GM12878 (cell line): ENCODE measurements at regions not wholly inside any gene's neighbourhood (a gene's known extent, or its start where the extent isn't known, plus 50 kb on each side); places are given as distances from the start of the nearest gene placed in this dataset.

ENCODE experiments used
- ATAC-seq: fragments of 200-7000 bp; cut with Tn5 transposase; 3 replicates; pipeline ENCODE4 v1.9.1; 2020; ENCODE audit warnings: mild to moderate bottlenecking, moderate library complexity
- BruUV-seq: library from RNA; stranded (reverse); fragments of 400-500 nt; replicated peaks from 2 replicates; lab custom pipeline; 2021; lab: Mats Ljungman, UMichigan
- CTCF ChIA-PET: fragments of 300-600 bp; sonication (Branson Sonifier 250); formaldehyde crosslinking; extraction: SDS; loops from one replicate; lab custom pipeline; 2021; ENCODE audit warnings: inconsistent platforms; lab: Yijun Ruan, JAX
- POLR2A ChIA-PET: fragments of 350-600 bp; formaldehyde crosslinking; extraction: SDS; loops from one replicate; lab custom pipeline; 2021; ENCODE audit warnings: inconsistent platforms; lab: Charles Lee
- RAD21 ChIA-PET: fragments of 300-600 bp; sonication (Branson Sonifier 250); formaldehyde crosslinking; loops from one replicate; lab custom pipeline; 2023; ENCODE audit warnings: antibody characterized with exemption; ENCODE audit not compliant: unreplicated experiment; lab: Charles Lee
- SMC1A ChIA-PET: fragments of 300-600 bp; sonication (Branson Sonifier 250); formaldehyde crosslinking; loops from one replicate; lab custom pipeline; 2023; ENCODE audit not compliant: unreplicated experiment, uncharacterized antibody; lab: Charles Lee
- DNase-seq: peaks from one replicate; pipeline ENCODE4 v3.0.0-alpha.2; 2011; ENCODE audit warnings: low read depth, low spot score
- FAIRE-seq: peaks from 3 replicates; lab custom pipeline; 2011; peaks lifted over from hg19 to GRCh38; lab: Jason Lieb, UNC
- H2AFZ ChIP-seq: 2 replicates; pipeline ENCODE4 v1.6.0; 2011; ENCODE audit warnings: low read depth, low read length, control low read depth; ENCODE audit not compliant: control insufficient read depth
- H3K27ac ChIP-seq: 2 replicates; pipeline ENCODE4 v1.5.1; 2011; ENCODE audit warnings: control low read depth; ENCODE audit not compliant: control insufficient read depth, insufficient read depth
- H3K27me3 ChIP-seq, 2 experiments: replicated peaks in 1 of 2; 2 replicates each; pipeline versions ENCODE4 v1.6.0 to v1.6.1; 2011; ENCODE audit warnings: low read length in 1 of 2; ENCODE audit not compliant: control insufficient read depth in 2 of 2, insufficient read depth in 2 of 2
- H3K36me3 ChIP-seq, 2 experiments: 2 replicates each; pipeline ENCODE4 v1.5.1; 2011; ENCODE audit warnings: low read length in 1 of 2; ENCODE audit not compliant: control insufficient read depth in 2 of 2, insufficient read depth in 2 of 2
- H3K4me1 ChIP-seq: 2 replicates; pipeline ENCODE4 v1.6.1; 2011; ENCODE audit warnings: mild to moderate bottlenecking, low read length, moderate library complexity, mixed read lengths; ENCODE audit not compliant: control insufficient read depth, insufficient read depth
- H3K4me2 ChIP-seq: 2 replicates; pipeline ENCODE4 v1.6.0; 2011; ENCODE audit warnings: control low read depth; ENCODE audit not compliant: control insufficient read depth, insufficient read depth
- H3K4me3 ChIP-seq: fragments of 200-600 bp; sonication (generic); 2 replicates; pipeline ENCODE4 v1.5.1; 2016
- H3K79me2 ChIP-seq: 2 replicates; pipeline ENCODE4 v1.6.0; 2011; ENCODE audit warnings: low read length; ENCODE audit not compliant: control insufficient read depth, insufficient read depth
- H3K9ac ChIP-seq: 2 replicates; pipeline ENCODE4 v1.8.0; 2011; ENCODE audit warnings: low read length, control low read depth, mixed read lengths; ENCODE audit not compliant: control insufficient read depth, insufficient read depth
- H3K9me3 ChIP-seq: replicated peaks from 3 replicates; pipeline ENCODE4 v1.5.1; 2011; ENCODE audit warnings: mild to moderate bottlenecking, low read length; ENCODE audit not compliant: control insufficient read depth, insufficient read depth
- H4K20me1 ChIP-seq: 2 replicates; pipeline ENCODE4 v1.6.0; 2011; ENCODE audit not compliant: control insufficient read depth, insufficient read depth
- CBFB ChIP-seq: IDR thresholded peaks from 2 replicates; pipeline ENCODE4 v1.6.1; 2016; ENCODE audit warnings: antibody characterized with exemption, low read depth
- ESRRA ChIP-seq: IDR thresholded peaks from 2 replicates; pipeline ENCODE4 v1.6.1; 2012; ENCODE audit warnings: mild to moderate bottlenecking, low read length, improper control_type of control experiment
- IKZF2 ChIP-seq, 2 experiments: fragments of 450-650 bp; IDR thresholded peaks; 2 replicates each; pipeline ENCODE4 v1.6.1; 2017; ENCODE audit warnings: mild to moderate bottlenecking in 2 of 2, moderate library complexity in 2 of 2
- NFYB ChIP-seq: IDR thresholded peaks from 2 replicates; pipeline ENCODE4 v1.6.1; 2011; ENCODE audit warnings: low read depth, mild to moderate bottlenecking, low read length, improper control_type of control experiment, moderate library complexity; ENCODE audit not compliant: insufficient read depth
- RUNX3 ChIP-seq: IDR thresholded peaks from 2 replicates; pipeline ENCODE4 v1.6.1; 2012; ENCODE audit warnings: low read length, inconsistent platforms
- SIX5 ChIP-seq: IDR thresholded peaks from 2 replicates; pipeline ENCODE4 v1.6.1; 2011; ENCODE audit warnings: mild to moderate bottlenecking, low read depth, low read length, moderate library complexity; ENCODE audit not compliant: severe bottlenecking
- SKIL ChIP-seq: fragments of 450-650 bp; IDR thresholded peaks from 2 replicates; pipeline ENCODE4 v1.6.1; 2017; ENCODE audit warnings: mild to moderate bottlenecking, low read depth, inconsistent platforms; ENCODE audit not compliant: poor library complexity, severe bottlenecking
- SMAD5 ChIP-seq: IDR thresholded peaks from 2 replicates; pipeline ENCODE4 v1.6.1; 2016; ENCODE audit warnings: antibody characterized with exemption, low read depth
- SREBF1 ChIP-seq: IDR thresholded peaks from 2 replicates; pipeline ENCODE4 v1.6.1; 2012; ENCODE audit warnings: mild to moderate bottlenecking, low read length
- WGBS: methylation state at CpG from one replicate; pipeline ENCODE4 v1.1.6; 2016; ENCODE audit warnings: low lambda C conversion rate; ENCODE audit not compliant: insufficient replicate concordance, insufficient coverage; ENCODE audit errors: missing lambda C conversion rate; 5-methylcytosine and 5-hydroxymethylcytosine counted together
- in situ Hi-C: fragments of 300-500 bp; cut with MboI; formaldehyde crosslinking; loops from 9 replicates; pipeline ENCODE4 v1.14.3; 2018; ENCODE audit warnings: mixed read lengths
- intact Hi-C: fragments of 100-400 bp; cut with micrococcal nuclease; formaldehyde crosslinking; loops from one replicate; pipeline ENCODE4 v1.14.2; 2022; ENCODE audit not compliant: unreplicated experiment
- TF ChIP-seq, protein P1 (sequence below): fragments of 450-650 bp; formaldehyde crosslinking; IDR thresholded peaks from 2 replicates; pipeline ENCODE4 v1.4.0; 2022; ENCODE audit warnings: mild to moderate bottlenecking, moderate library complexity
- TF ChIP-seq, protein P2 (sequence below): fragments of 450-650 bp; IDR thresholded peaks from 2 replicates; pipeline ENCODE4 v1.6.1; 2017; ENCODE audit warnings: mild to moderate bottlenecking, moderate library complexity
- TF ChIP-seq, protein P3 (sequence below): fragments of 450-650 bp; conservative IDR thresholded peaks from 2 replicates; pipeline ENCODE4 v1.6.1; 2017; ENCODE audit warnings: mild to moderate bottlenecking, moderate library complexity

GRCh38 chr10:78970261-78970660, 98.5 kb upstream of the ZMIZ1 start:
- WGBS, result 19% methylated on average over 10 of the region's 10 CpGs
- Histone ChIP-seq H3K79me2 (no peaks in the 10 kb centered on the region), H3K4me2 (no peak overlapping the region), H3K9ac (no peak overlapping the region), H2AFZ (no peak overlapping the region), H3K27ac (no peak overlapping the region), H4K20me1 (no peaks in the 10 kb centered on the region), H3K36me3 (no peaks in the 10 kb centered on the region), H3K4me1 (peaks cover 4% of the 10 kb centered on the region), H3K9me3 (no peaks in the 10 kb centered on the region), H3K27me3 (no peaks in the 10 kb centered on the region; a peak in 1 of 4 replicates), H3K4me3 (no peak overlapping the region)
- BruUV-seq, result no TSS peak
- CTCF ChIA-PET, result no interaction called here
- DNase-seq, result no peak
- in situ Hi-C loops, result no loop called here
- POLR2A ChIA-PET, result no interaction called here
- no peak for FAIRE-seq
- intact Hi-C loops, result loop anchor here (5.0 to 10.0 kb wide), 2 partner anchors 97 to 225 kb away; partner anchors contain the start of gene ZMIZ1
- TF ChIP-seq SIX5 (no peak), RUNX3 (no peak), CBFB (no peak), IKZF2 (IDR thresholded peaks at IDR 0.05) (no peak), NFYB (no peak), SREBF1 (no peak), ESRRA (no peak), SMAD5 (no peak), SKIL (no peak)
- TF ChIP-seq, protein P1, sequence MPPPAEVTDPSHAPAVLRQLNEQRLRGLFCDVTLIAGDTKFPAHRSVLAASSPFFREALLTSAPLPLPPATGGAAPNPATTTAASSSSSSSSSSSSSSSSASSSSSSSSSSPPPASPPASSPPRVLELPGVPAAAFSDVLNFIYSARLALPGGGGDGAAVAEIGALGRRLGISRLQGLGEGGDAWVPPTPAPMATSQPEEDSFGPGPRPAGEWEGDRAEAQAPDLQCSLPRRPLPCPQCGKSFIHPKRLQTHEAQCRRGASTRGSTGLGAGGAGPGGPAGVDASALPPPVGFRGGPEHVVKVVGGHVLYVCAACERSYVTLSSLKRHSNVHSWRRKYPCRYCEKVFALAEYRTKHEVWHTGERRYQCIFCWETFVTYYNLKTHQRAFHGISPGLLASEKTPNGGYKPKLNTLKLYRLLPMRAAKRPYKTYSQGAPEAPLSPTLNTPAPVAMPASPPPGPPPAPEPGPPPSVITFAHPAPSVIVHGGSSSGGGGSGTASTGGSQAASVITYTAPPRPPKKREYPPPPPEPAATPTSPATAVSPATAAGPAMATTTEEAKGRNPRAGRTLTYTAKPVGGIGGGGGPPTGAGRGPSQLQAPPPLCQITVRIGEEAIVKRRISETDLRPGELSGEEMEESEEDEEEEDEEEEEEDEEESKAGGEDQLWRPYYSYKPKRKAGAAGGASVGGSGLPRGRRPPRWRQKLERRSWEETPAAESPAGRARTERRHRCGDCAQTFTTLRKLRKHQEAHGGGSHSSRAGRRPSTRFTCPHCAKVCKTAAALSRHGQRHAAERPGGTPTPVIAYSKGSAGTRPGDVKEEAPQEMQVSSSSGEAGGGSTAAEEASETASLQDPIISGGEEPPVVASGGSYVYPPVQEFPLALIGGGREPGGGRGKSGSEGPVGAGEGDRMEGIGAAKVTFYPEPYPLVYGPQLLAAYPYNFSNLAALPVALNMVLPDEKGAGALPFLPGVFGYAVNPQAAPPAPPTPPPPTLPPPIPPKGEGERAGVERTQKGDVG (CRISPR knock-in tag), result no peak
- TF ChIP-seq, protein P2, sequence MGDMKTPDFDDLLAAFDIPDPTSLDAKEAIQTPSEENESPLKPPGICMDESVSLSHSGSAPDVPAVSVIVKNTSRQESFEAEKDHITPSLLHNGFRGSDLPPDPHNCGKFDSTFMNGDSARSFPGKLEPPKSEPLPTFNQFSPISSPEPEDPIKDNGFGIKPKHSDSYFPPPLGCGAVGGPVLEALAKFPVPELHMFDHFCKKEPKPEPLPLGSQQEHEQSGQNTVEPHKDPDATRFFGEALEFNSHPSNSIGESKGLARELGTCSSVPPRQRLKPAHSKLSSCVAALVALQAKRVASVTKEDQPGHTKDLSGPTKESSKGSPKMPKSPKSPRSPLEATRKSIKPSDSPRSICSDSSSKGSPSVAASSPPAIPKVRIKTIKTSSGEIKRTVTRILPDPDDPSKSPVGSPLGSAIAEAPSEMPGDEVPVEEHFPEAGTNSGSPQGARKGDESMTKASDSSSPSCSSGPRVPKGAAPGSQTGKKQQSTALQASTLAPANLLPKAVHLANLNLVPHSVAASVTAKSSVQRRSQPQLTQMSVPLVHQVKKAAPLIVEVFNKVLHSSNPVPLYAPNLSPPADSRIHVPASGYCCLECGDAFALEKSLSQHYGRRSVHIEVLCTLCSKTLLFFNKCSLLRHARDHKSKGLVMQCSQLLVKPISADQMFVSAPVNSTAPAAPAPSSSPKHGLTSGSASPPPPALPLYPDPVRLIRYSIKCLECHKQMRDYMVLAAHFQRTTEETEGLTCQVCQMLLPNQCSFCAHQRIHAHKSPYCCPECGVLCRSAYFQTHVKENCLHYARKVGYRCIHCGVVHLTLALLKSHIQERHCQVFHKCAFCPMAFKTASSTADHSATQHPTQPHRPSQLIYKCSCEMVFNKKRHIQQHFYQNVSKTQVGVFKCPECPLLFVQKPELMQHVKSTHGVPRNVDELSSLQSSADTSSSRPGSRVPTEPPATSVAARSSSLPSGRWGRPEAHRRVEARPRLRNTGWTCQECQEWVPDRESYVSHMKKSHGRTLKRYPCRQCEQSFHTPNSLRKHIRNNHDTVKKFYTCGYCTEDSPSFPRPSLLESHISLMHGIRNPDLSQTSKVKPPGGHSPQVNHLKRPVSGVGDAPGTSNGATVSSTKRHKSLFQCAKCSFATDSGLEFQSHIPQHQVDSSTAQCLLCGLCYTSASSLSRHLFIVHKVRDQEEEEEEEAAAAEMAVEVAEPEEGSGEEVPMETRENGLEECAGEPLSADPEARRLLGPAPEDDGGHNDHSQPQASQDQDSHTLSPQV, result no peak
- TF ChIP-seq, protein P3, sequence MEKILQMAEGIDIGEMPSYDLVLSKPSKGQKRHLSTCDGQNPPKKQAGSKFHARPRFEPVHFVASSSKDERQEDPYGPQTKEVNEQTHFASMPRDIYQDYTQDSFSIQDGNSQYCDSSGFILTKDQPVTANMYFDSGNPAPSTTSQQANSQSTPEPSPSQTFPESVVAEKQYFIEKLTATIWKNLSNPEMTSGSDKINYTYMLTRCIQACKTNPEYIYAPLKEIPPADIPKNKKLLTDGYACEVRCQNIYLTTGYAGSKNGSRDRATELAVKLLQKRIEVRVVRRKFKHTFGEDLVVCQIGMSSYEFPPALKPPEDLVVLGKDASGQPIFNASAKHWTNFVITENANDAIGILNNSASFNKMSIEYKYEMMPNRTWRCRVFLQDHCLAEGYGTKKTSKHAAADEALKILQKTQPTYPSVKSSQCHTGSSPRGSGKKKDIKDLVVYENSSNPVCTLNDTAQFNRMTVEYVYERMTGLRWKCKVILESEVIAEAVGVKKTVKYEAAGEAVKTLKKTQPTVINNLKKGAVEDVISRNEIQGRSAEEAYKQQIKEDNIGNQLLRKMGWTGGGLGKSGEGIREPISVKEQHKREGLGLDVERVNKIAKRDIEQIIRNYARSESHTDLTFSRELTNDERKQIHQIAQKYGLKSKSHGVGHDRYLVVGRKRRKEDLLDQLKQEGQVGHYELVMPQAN, result no peak
- RAD21 ChIA-PET, result no interaction called here
- SMC1A ChIA-PET, result no interaction called here
- no peak for ATAC-seq
